GM23338 (cell line): ENCODE measurements at regions not wholly inside any gene's neighbourhood (a gene's known extent, or its start where the extent isn't known, plus 50 kb on each side); places are given as distances from the start of the nearest gene placed in this dataset.

Source experiments
- ATAC-seq: fragments of 200-7000 bp; cut with Tn5 transposase; 3 replicates; pipeline ENCODE4 v1.9.1; 2020
- DNase-seq: peaks from one replicate; pipeline ENCODE4 v3.0.0-alpha.2; 2015; ENCODE audit warnings: low spot score
- H2AFZ ChIP-seq: fragments of 200-600 bp; sonication (generic); 2 replicates; pipeline ENCODE4 v1.8.0; 2016; ENCODE audit warnings: antibody characterized with exemption, mild to moderate bottlenecking, moderate library complexity
- H3F3A ChIP-seq: fragments of 200-600 bp; sonication (generic); replicated peaks from 2 replicates; pipeline ENCODE4 v1.8.0; 2017; ENCODE audit warnings: antibody characterized with exemption, mixed run types, low read depth
- H3K27ac ChIP-seq: fragments of 200-600 bp; sonication (generic); 2 replicates; pipeline ENCODE4 v1.6.1; 2016; ENCODE audit warnings: low read depth
- H3K27me3 ChIP-seq: fragments of 200-600 bp; sonication (generic); 2 replicates; pipeline ENCODE4 v1.8.0; 2016; ENCODE audit warnings: mild to moderate bottlenecking, mixed run types, moderate library complexity; ENCODE audit not compliant: insufficient read depth
- H3K36me3 ChIP-seq: fragments of 200-600 bp; sonication (generic); 2 replicates; pipeline ENCODE4 v1.8.0; 2016; ENCODE audit warnings: mild to moderate bottlenecking; ENCODE audit not compliant: insufficient read depth
- H3K4me1 ChIP-seq: fragments of 200-600 bp; sonication (generic); 2 replicates; pipeline ENCODE4 v1.8.0; 2016; ENCODE audit warnings: mild to moderate bottlenecking, moderate library complexity; ENCODE audit not compliant: insufficient read depth
- H3K4me2 ChIP-seq: fragments of 200-600 bp; sonication (generic); 2 replicates; pipeline ENCODE4 v1.7.1; 2017; ENCODE audit warnings: mixed run types
- H3K4me3 ChIP-seq: fragments of 200-600 bp; sonication (generic); 2 replicates; pipeline ENCODE4 v1.6.1; 2016; ENCODE audit warnings: mixed run types
- H3K79me2 ChIP-seq: fragments of 200-600 bp; sonication (generic); replicated peaks from 2 replicates; pipeline ENCODE4 v1.8.0; 2017; ENCODE audit warnings: mild to moderate bottlenecking; ENCODE audit not compliant: insufficient read depth
- H3K9me2 ChIP-seq: fragments of 200-600 bp; sonication (generic); 2 replicates; pipeline ENCODE4 v1.8.0; 2017; ENCODE audit not compliant: insufficient read depth
- H4K20me1 ChIP-seq: fragments of 200-600 bp; sonication (generic); replicated peaks from 2 replicates; pipeline ENCODE4 v1.8.0; 2017; ENCODE audit warnings: mild to moderate bottlenecking; ENCODE audit not compliant: insufficient read depth
- H3K27ac Mint-ChIP-seq: 2 replicates; pipeline ENCODE4 v1.8.0; 2020; ENCODE audit warnings: inconsistent platforms, mild to moderate bottlenecking, moderate library complexity, mixed read lengths
- H3K27me3 Mint-ChIP-seq: 3 replicates; pipeline ENCODE4 v1.8.0; 2022; ENCODE audit warnings: low read depth, mild to moderate bottlenecking, moderate library complexity, mixed read lengths, inconsistent platforms; ENCODE audit not compliant: insufficient read depth, poor library complexity
- H3K36me3 Mint-ChIP-seq: 3 replicates; pipeline ENCODE4 v1.8.0; 2021; ENCODE audit warnings: low read depth, mild to moderate bottlenecking, inconsistent platforms, moderate library complexity, mixed read lengths
- H3K4me1 Mint-ChIP-seq: 3 replicates; pipeline ENCODE4 v1.8.0; 2020; ENCODE audit warnings: mild to moderate bottlenecking, inconsistent platforms, mixed read lengths
- H3K4me3 Mint-ChIP-seq: 3 replicates; pipeline ENCODE4 v1.8.0; 2021; ENCODE audit warnings: moderate library complexity, mild to moderate bottlenecking, inconsistent platforms, mixed read lengths
- H3K9me3 Mint-ChIP-seq: 3 replicates; pipeline ENCODE4 v1.8.0; 2020; ENCODE audit warnings: moderate library complexity, mild to moderate bottlenecking, inconsistent platforms, mixed read lengths
- ETS1 ChIP-seq: IDR thresholded peaks from 2 replicates; pipeline ENCODE4 v1.6.1; 2016; ENCODE audit warnings: antibody characterized with exemption
- EZH2 ChIP-seq: fragments of 200-600 bp; sonication (generic); IDR thresholded peaks from one replicate; pipeline ENCODE4 v1.8.0; 2017; ENCODE audit warnings: antibody characterized with exemption, mild to moderate bottlenecking, low read depth; ENCODE audit not compliant: unreplicated experiment
- EZH2phosphoT487 ChIP-seq: fragments of 200-600 bp; sonication (generic); IDR thresholded peaks from one replicate; pipeline ENCODE4 v1.8.1; 2018; ENCODE audit warnings: antibody characterized with exemption; ENCODE audit not compliant: unreplicated experiment
- JUNB ChIP-seq: IDR thresholded peaks from one replicate; pipeline ENCODE4 v1.6.1; 2016; ENCODE audit warnings: antibody characterized with exemption; ENCODE audit not compliant: unreplicated experiment
- NANOG ChIP-seq: IDR thresholded peaks from 2 replicates; pipeline ENCODE4 v1.6.1; 2016; ENCODE audit warnings: antibody characterized with exemption, borderline replicate concordance
- POLR2AphosphoS5 ChIP-seq: IDR thresholded peaks from 2 replicates; pipeline ENCODE4 v1.6.1; 2016; ENCODE audit warnings: antibody characterized with exemption, low read depth
- REST ChIP-seq: IDR thresholded peaks from one replicate; pipeline ENCODE4 v1.6.1; 2018; ENCODE audit warnings: antibody characterized with exemption; ENCODE audit not compliant: unreplicated experiment
- STAT1 ChIP-seq: IDR thresholded peaks from one replicate; pipeline ENCODE4 v1.6.1; 2016; ENCODE audit warnings: antibody characterized with exemption; ENCODE audit not compliant: unreplicated experiment
- ZNF331 ChIP-seq: fragments of 250-450 bp; sonication (Bioruptor Pico); IDR thresholded peaks from 2 replicates; pipeline ENCODE4 v1.5.0; 2020; ENCODE audit warnings: low read depth, mild to moderate bottlenecking, moderate library complexity
- ZNF462 ChIP-seq: fragments of 250-450 bp; sonication (Bioruptor Pico); IDR thresholded peaks from 2 replicates; pipeline ENCODE4 v1.5.0; 2020; ENCODE audit warnings: mild to moderate bottlenecking, moderate library complexity

- Histone ChIP-seq H3K4me2 (no peak overlapping the region), H3K36me3 (no peaks in the 10 kb centered on the region), H3F3A (no peaks in the 10 kb centered on the region), H3K79me2 (no peaks in the 10 kb centered on the region), H2AFZ (no peak overlapping the region), H3K27ac (no peak overlapping the region), H3K27me3 (no peaks in the 10 kb centered on the region), H4K20me1 (no peaks in the 10 kb centered on the region), H3K4me3 (no peak overlapping the region), H3K4me1 (no peaks in the 10 kb centered on the region), H3K9me2 (no peaks in the 10 kb centered on the region)
- Mint-ChIP-seq H3K9me3 (no peaks in the 10 kb centered on the region), H3K4me3 (no peak overlapping the region), H3K36me3 (no peaks in the 10 kb centered on the region), H3K27me3 (no peaks in the 10 kb centered on the region), H3K27ac (no peak overlapping the region), H3K4me1 (peaks cover under 1% of the 10 kb centered on the region; the same call in 1 of the 3 replicates)
- TF ChIP-seq EZH2phosphoT487 = no peak
- TF ChIP-seq JUNB = no peak
- ATAC-seq (no peak), DNase-seq (no peak)
These were observed 958.8 kb downstream of the ZPLD1 start for GRCh38 chr3:103393395-103394186.

- Histone ChIP-seq H3K4me2 (no peak overlapping the region), H3K36me3 (no peaks in the 10 kb centered on the region), H3K9me2 (no peaks in the 10 kb centered on the region), H3K27me3 (no peaks in the 10 kb centered on the region), H3K4me3 (no peak overlapping the region), H2AFZ (no peak overlapping the region), H3K27ac (no peak overlapping the region), H3F3A (no peaks in the 10 kb centered on the region), H3K4me1 (peaks cover 6% of the 10 kb centered on the region; the same call in 1 of the 2 replicates), H3K79me2 (no peaks in the 10 kb centered on the region), H4K20me1 (no peaks in the 10 kb centered on the region)
- peak; percentile 66 for ATAC-seq
- Mint-ChIP-seq H3K9me3 (no peaks in the 10 kb centered on the region), H3K36me3 (no peaks in the 10 kb centered on the region), H3K4me3 (no peak overlapping the region), H3K4me1 (peaks cover 10% of the 10 kb centered on the region; the same call in 2 of the 3 replicates), H3K27ac (no peak overlapping the region), H3K27me3 (no peaks in the 10 kb centered on the region)
- DNase-seq = peak; percentile 33
- TF ChIP-seq EZH2 = no peak
- TF ChIP-seq ZNF331 (CRISPR knock-in tag) = no peak
- TF ChIP-seq REST = no peak
- no peak for TF ChIP-seq EZH2phosphoT487
- TF ChIP-seq POLR2AphosphoS5 = no peak
- TF ChIP-seq ETS1 = no peak
- TF ChIP-seq JUNB = no peak
- no peak for TF ChIP-seq STAT1
- TF ChIP-seq ZNF462 (CRISPR knock-in tag) = no peak
- no peak for TF ChIP-seq NANOG
These were observed 968.4 kb downstream of the ZPLD1 start for GRCh38 chr3:103403191-103403590.
